GM12864 (cell line): ENCODE measurements at regions not wholly inside any gene's neighbourhood (a gene's known extent, or its start where the extent isn't known, plus 50 kb on each side); places are given as distances from the start of the nearest gene placed in this dataset.

Source experiments
- DNase-seq: peaks from one replicate; pipeline ENCODE4 v3.0.0-alpha.2; 2011; ENCODE audit warnings: low read depth
- H3K4me3 ChIP-seq: 2 replicates; pipeline ENCODE4 v1.5.1; 2011; ENCODE audit warnings: mild to moderate bottlenecking, low read depth, low read length, control low read depth
- TF ChIP-seq, protein P1 (sequence below): IDR thresholded peaks from 2 replicates; pipeline ENCODE4 v1.5.1; 2011; ENCODE audit warnings: low read depth, mild to moderate bottlenecking, moderate library complexity, low read length, control low read depth, inconsistent platforms; ENCODE audit errors: missing control alignments

DNA sequence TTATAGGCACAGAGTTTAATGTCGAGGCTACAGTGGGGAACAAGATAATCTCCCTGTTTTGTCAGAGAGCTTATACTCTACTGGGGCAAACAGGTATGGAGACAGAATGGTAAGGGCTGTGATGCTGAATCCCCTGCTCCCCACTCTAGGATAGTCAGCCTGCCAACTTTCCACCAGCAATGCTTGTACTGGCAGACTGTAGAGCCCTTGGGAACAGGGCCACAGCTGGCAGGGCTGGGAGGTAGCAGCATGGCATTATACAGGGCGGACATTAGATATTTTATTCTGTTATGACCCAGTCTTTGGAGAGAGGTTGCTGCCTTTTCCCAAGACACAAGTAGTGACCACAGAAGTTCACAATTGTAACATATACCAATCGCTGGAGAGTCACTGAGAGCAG is 91.2 kb downstream of the ARRDC4 start:
- TF ChIP-seq, protein P1, sequence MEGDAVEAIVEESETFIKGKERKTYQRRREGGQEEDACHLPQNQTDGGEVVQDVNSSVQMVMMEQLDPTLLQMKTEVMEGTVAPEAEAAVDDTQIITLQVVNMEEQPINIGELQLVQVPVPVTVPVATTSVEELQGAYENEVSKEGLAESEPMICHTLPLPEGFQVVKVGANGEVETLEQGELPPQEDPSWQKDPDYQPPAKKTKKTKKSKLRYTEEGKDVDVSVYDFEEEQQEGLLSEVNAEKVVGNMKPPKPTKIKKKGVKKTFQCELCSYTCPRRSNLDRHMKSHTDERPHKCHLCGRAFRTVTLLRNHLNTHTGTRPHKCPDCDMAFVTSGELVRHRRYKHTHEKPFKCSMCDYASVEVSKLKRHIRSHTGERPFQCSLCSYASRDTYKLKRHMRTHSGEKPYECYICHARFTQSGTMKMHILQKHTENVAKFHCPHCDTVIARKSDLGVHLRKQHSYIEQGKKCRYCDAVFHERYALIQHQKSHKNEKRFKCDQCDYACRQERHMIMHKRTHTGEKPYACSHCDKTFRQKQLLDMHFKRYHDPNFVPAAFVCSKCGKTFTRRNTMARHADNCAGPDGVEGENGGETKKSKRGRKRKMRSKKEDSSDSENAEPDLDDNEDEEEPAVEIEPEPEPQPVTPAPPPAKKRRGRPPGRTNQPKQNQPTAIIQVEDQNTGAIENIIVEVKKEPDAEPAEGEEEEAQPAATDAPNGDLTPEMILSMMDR, result no peak

DNA sequence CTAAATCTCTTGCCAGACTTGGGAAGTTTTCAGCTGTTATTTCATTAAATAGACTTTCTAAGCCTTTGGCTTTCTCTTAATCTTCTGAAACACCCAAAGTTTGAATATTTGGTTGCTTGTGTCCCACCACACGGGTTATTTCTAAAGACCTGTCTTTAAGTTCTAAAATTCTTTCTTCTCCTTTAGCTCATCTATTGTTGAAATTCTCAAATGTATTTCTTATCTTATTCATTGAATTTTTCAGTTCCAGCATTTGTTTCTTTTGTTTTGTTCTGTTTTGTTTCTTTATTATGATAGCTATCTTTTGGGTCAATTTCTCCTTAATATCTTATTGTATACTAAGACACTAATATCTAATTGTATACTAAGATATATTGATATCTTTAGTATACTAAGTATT is 97.0 kb downstream of the ARRDC4 start:
- TF ChIP-seq, protein P1, result no peak
- no peak overlapping the region for H3K4me3 ChIP-seq
- no peak for DNase-seq

More for the DNA sequence above, 91.2 kb downstream of the ARRDC4 start:
- no peak for DNase-seq
- H3K4me3 ChIP-seq, result no peak overlapping the region

DNA sequence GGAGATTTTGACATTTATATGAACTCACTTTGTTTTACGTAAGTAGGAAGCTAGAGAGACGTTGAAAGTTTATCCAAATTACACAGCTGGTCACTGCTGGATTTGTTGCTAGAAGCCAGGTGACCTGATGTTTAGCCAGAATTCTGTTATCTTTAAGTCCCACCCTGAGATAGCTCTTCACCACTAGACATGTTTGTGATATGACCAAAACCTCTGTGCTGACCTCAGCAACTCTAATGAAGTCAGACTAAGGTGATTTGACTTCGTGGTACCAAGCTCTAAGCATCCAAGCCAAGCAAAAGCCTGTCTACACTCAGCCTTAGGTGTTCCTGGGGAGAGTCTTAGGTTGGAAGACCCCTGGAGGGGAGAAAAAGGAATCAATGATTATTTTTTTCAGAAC is 102.4 kb downstream of the ARRDC4 start:
- no peak for DNase-seq
- TF ChIP-seq, protein P1, result no peak
- H3K4me3 ChIP-seq, result no peak overlapping the region

DNA sequence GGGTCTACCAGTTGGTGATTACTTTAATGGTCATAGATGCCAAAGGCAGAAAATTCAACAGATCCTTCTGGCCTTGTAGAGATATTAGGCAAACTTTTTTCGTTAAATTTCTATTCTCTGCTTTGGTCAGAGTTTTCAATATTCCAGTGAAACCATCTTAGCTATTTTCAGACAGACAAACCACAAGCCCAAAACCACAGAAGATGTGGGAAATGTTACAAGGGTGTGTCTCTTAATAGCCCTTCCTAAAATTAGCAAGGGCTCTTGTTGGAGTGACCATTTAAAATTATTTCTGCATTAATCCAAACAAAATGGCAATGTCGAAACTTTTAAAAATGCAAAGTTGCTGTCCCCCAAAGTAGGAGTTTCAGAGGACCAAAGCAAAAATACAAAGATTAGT is 102.8 kb downstream of the ARRDC4 start:
- no peak overlapping the region for H3K4me3 ChIP-seq
- TF ChIP-seq, protein P1, result no peak
- no peak for DNase-seq

DNA sequence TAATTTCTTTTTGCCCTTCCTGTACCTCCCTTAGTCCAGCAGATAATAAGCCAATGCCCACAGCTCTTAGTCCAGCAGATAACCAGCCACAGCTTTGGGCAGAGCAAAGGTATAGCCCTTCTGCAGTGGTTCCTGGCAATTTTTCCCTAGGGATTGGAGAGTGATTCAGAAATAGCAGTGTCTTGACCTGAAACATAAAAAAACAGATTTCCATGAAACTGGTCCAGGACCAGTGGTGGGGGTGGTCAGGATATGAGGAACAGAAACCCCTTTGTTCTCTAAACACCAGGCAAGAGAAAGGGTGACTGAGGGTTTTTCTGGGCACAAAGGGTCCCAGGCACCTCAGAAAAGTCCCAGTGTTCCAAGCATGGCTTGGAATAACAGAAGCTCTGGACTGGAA is 103.4 kb downstream of the ARRDC4 start:
- TF ChIP-seq, protein P1, result no peak
- DNase-seq, result no peak
- no peak overlapping the region for H3K4me3 ChIP-seq

DNA sequence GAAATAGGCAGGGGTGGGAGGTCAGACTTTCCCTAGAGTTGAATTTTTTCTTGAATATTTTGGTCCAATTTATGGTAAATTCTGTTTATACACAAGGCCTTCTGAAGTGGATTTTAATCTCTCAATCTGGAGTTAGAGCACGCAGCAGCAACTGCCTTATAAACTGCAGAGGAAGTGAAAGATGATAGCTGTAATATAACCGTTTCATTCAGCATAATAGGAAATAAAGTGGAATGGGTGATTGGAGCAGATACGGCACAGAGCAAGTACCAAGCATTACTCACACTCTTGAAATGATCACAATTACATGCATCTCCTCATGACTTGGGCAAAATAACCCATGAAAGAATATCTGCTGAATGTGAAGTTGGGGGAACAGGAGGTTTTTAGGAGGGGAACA is 106.8 kb downstream of the ARRDC4 start:
- no peak overlapping the region for H3K4me3 ChIP-seq
- TF ChIP-seq, protein P1, result no peak
- DNase-seq, result no peak

DNA sequence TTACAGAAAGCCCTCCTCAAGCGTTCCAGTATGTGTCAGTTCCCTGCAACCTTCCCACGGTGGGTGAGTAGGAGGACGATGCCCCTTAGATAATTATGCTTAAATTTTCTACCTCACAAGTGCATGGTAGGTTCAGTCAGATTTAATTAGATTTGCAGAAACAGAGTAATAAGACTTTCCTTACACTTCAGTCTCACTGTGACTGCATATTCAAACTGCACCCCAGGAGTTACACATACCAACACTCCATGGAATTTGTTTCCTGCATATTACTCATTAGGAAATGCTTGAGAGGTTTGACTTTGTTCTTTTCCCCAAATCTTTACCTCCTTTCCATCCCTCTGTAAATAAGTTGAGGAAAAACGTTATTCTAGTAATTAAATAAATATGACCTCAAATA is 108.8 kb downstream of the ARRDC4 start:
- TF ChIP-seq, protein P1, result no peak
- H3K4me3 ChIP-seq, result no peak overlapping the region
- DNase-seq, result no peak
